ENCODE measurements at regions not wholly inside any gene's neighbourhood (a gene's known extent, or its start where the extent isn't known, plus 50 kb on each side); places are given as distances from the start of the nearest gene placed in this dataset.

DNA sequence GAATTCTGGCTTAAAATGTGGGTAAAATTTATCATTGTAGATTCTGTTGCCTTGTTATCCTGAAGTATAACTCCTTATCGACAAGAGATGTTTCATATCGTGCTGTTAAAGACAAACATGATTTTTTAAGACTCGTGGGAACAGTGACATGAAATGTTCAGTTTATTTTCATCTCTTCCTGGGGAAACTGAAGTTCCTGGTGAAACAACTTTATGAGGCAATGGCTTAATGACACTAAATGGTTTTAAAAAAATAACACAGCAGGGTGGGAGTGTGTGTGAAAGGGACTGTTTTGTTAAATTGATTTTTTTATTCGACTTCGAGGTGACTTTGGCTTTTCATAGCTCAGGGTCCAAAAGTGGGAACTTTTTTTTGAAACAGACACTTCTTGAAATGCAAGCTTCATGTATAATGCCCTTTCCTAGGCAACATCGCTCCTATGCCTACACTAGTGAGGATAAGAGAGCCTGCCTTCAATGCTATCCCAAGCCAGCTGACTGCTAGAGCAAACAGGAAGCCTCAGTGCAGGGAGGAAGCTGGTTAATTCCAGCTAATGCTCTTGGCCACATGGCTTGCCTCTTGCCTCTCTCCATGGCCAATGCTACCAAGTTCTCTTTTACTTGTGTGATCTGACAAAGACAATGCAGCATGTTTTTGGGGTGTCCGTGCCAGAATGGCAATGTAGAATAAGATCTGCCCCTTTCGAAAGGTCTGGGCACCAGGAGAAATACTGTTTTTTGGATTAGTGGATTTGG, 57.8 kb downstream of the PABIR2 start:
- H3K79me2 ChIP-seq (ENCODE audit: insufficient read depth, low read length) = no peaks in the 10 kb centered on the region
- ATAC-seq (no peak), FAIRE-seq (no peak), DNase-seq (ENCODE audit: low spot score) (no peak)
- H3K27me3 ChIP-seq (ENCODE audit: control insufficient read depth in 1 of 2, insufficient read depth in 2 of 2, low read length in 2 of 2) = no peaks in the 10 kb centered on the region
- 33% methylated on average over 7 of the region's 8 CpGs for WGBS (ENCODE audit: low lambda C conversion rate)
- no peaks in the 10 kb centered on the region for H3K4me1 ChIP-seq (ENCODE audit: insufficient read depth, low read length)
- in situ Hi-C loops (cut with HindIII; ENCODE audit: extremely low pct_ligation_motif_present, low pct_unique_long_range_greater_than_20kb) = no loop called here
- no peak overlapping the region for H3K4me2 ChIP-seq (ENCODE audit: low read depth, low read length)
- H3K4me3 ChIP-seq (replicated peaks in 1 of 3; ENCODE audit: insufficient read depth in 1 of 3, low read depth in 2 of 3, low read length in 3 of 3) = no peak overlapping the region
- no peaks in the 10 kb centered on the region for H3K36me3 ChIP-seq (replicated peaks in 1 of 2; ENCODE audit: control insufficient read depth in 1 of 2, insufficient read depth in 2 of 2, low read length in 2 of 2)
- no peak overlapping the region for H2AFZ ChIP-seq (ENCODE audit: low read length)
- no peak overlapping the region for H3K9ac ChIP-seq (ENCODE audit: insufficient read depth, low read depth, low read length)
- no TSS peak for BruUV-seq (replicated peaks)
- intact Hi-C loops (cut with micrococcal nuclease; ENCODE audit: unreplicated experiment) = no loop called here
- no peaks in the 10 kb centered on the region for H4K20me1 ChIP-seq (ENCODE audit: insufficient read depth, low read length)
- no peak overlapping the region for H3K27ac ChIP-seq (ENCODE audit: extremely low read length, insufficient read depth, low read length)
- H3K9me3 ChIP-seq (ENCODE audit: low read length) = no peaks in the 10 kb centered on the region
- TF ChIP-seq PAX8 (CRISPR knock-in tag; IDR thresholded peaks at IDR 0.05; ENCODE audit: borderline replicate concordance) (no peak), AKAP8 (CRISPR knock-in tag; IDR thresholded peaks at IDR 0.05) (no peak), ETV6 (CRISPR knock-in tag; conservative IDR thresholded peaks at IDR 0.05) (no peak), KLF12 (CRISPR knock-in tag; IDR thresholded peaks at IDR 0.05; ENCODE audit: borderline replicate concordance) (no peak), RORA (CRISPR knock-in tag; IDR thresholded peaks at IDR 0.05) (no peak), MAFG (CRISPR knock-in tag; IDR thresholded peaks at IDR 0.05) (no peak), ZNF761 (CRISPR knock-in tag; conservative IDR thresholded peaks at IDR 0.05) (no peak), MZF1 (CRISPR knock-in tag; IDR thresholded peaks at IDR 0.05; ENCODE audit: borderline replicate concordance) (no peak), PRDM4 (CRISPR knock-in tag; IDR thresholded peaks at IDR 0.05; ENCODE audit: borderline replicate concordance) (no peak), PPARG (CRISPR knock-in tag; conservative IDR thresholded peaks at IDR 0.05) (no peak), ZNF792 (CRISPR knock-in tag; IDR thresholded peaks at IDR 0.05) (no peak), PHF8 (CRISPR knock-in tag; IDR thresholded peaks at IDR 0.05) (no peak), ZC3H13 (CRISPR knock-in tag; IDR thresholded peaks at IDR 0.05) (no peak), JUN (CRISPR knock-in tag; IDR thresholded peaks at IDR 0.05) (no peak), ZNF180 (CRISPR knock-in tag; IDR thresholded peaks at IDR 0.05; ENCODE audit: borderline replicate concordance, low read depth) (no peak), ZC3H4 (CRISPR knock-in tag; IDR thresholded peaks at IDR 0.05; ENCODE audit: borderline replicate concordance) (no peak)
- TF ChIP-seq, protein P1, sequence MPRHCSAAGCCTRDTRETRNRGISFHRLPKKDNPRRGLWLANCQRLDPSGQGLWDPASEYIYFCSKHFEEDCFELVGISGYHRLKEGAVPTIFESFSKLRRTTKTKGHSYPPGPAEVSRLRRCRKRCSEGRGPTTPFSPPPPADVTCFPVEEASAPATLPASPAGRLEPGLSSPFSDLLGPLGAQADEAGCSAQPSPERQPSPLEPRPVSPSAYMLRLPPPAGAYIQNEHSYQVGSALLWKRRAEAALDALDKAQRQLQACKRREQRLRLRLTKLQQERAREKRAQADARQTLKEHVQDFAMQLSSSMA (CRISPR knock-in tag; IDR thresholded peaks at IDR 0.05) = no peak
- ChIA-PET POLR2A (no interaction called here), CTCF (ENCODE audit: low intra/inter-chr PET ratio, low total read pairs) (no interaction called here)
